ENCODE measurements at regions not wholly inside any gene's neighbourhood (a gene's known extent, or its start where the extent isn't known, plus 50 kb on each side); places are given as distances from the start of the nearest gene placed in this dataset.

DNA sequence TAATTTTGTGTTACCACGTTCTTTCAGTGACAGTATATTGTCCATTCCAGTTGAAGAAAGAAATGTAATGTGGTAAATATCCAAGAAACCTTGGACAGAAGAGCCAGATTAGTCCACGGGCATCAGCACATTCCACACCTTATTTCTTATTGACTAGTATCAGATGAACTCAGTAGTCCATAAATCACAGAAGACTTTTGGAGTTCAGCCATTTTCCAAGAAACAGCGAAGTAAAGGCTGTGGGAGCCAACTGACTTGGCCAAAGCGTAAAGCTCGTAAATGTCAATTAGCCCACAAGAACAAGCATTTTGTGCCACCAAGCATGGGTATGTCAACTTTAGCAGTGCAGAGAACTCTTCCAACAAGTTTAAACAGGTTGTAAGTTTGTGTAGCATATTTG, 60.2 kb upstream of the STARD4 start:
- Histone ChIP-seq H3K27ac (no peak overlapping the region), H3K4me2 (no peak overlapping the region), H4K20me1 (ENCODE audit: insufficient read depth) (no peaks in the 10 kb centered on the region), H3K4me1 (replicated peaks; ENCODE audit: insufficient read depth) (no peaks in the 10 kb centered on the region), H3K9me2 (ENCODE audit: insufficient read depth) (no peaks in the 10 kb centered on the region), H3F3A (ENCODE audit: insufficient read depth, low read depth) (no peaks in the 10 kb centered on the region), H3K4me3 (no peak overlapping the region), H2AFZ (no peak overlapping the region), H3K9me3 (ENCODE audit: insufficient read depth, low read depth) (no peaks in the 10 kb centered on the region), H3K79me2 (ENCODE audit: low read depth) (no peaks in the 10 kb centered on the region), H3K36me3 (ENCODE audit: low read depth) (no peaks in the 10 kb centered on the region), H3K27me3 (ENCODE audit: insufficient read depth, low read depth) (no peaks in the 10 kb centered on the region)
- CTCF ChIA-PET, result no interaction called here
- DNase-seq, result no peak
- TF ChIP-seq, protein P1, sequence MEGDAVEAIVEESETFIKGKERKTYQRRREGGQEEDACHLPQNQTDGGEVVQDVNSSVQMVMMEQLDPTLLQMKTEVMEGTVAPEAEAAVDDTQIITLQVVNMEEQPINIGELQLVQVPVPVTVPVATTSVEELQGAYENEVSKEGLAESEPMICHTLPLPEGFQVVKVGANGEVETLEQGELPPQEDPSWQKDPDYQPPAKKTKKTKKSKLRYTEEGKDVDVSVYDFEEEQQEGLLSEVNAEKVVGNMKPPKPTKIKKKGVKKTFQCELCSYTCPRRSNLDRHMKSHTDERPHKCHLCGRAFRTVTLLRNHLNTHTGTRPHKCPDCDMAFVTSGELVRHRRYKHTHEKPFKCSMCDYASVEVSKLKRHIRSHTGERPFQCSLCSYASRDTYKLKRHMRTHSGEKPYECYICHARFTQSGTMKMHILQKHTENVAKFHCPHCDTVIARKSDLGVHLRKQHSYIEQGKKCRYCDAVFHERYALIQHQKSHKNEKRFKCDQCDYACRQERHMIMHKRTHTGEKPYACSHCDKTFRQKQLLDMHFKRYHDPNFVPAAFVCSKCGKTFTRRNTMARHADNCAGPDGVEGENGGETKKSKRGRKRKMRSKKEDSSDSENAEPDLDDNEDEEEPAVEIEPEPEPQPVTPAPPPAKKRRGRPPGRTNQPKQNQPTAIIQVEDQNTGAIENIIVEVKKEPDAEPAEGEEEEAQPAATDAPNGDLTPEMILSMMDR (conservative IDR thresholded peaks at IDR 0.05), result no peak
- TF ChIP-seq EZH2 (IDR thresholded peaks at IDR 0.05; ENCODE audit: low read depth), result no peak
- POLR2A ChIA-PET (ENCODE audit: unreplicated experiment), result no interaction called here
- intact Hi-C loops (cut with micrococcal nuclease; ENCODE audit: unreplicated experiment), result no loop called here
- BruUV-seq (replicated peaks), result no TSS peak

- no peaks in the 10 kb centered on the region for H3K36me3 ChIP-seq (ENCODE audit: low read depth)
- no peaks in the 10 kb centered on the region for H3K9me2 ChIP-seq (ENCODE audit: insufficient read depth)
- H3K79me2 ChIP-seq (ENCODE audit: low read depth), result no peaks in the 10 kb centered on the region
- intact Hi-C loops (cut with micrococcal nuclease; ENCODE audit: unreplicated experiment), result no loop called here
- H3F3A ChIP-seq (ENCODE audit: insufficient read depth, low read depth), result no peaks in the 10 kb centered on the region
- CTCF ChIA-PET, result no interaction called here
- no peak overlapping the region for H3K4me2 ChIP-seq
- H3K27ac ChIP-seq, result no peak overlapping the region
- TF ChIP-seq, protein P1 (conservative IDR thresholded peaks at IDR 0.05), result no peak
- no peak for TF ChIP-seq EZH2 (IDR thresholded peaks at IDR 0.05; ENCODE audit: low read depth)
- no TSS peak for BruUV-seq (replicated peaks)
- no peak overlapping the region for H2AFZ ChIP-seq
- POLR2A ChIA-PET (ENCODE audit: unreplicated experiment), result no interaction called here
- H3K9me3 ChIP-seq (ENCODE audit: insufficient read depth, low read depth), result no peaks in the 10 kb centered on the region
- H3K4me3 ChIP-seq, result no peak overlapping the region
- DNase-seq, result no peak
- no peaks in the 10 kb centered on the region for H3K27me3 ChIP-seq (ENCODE audit: insufficient read depth, low read depth)
- no peaks in the 10 kb centered on the region for H4K20me1 ChIP-seq (ENCODE audit: insufficient read depth)
- no peaks in the 10 kb centered on the region for H3K4me1 ChIP-seq (replicated peaks; ENCODE audit: insufficient read depth)
Measured at GRCh38 chr5:111563031-111563822, 50.9 kb upstream of the STARD4 start.

DNA sequence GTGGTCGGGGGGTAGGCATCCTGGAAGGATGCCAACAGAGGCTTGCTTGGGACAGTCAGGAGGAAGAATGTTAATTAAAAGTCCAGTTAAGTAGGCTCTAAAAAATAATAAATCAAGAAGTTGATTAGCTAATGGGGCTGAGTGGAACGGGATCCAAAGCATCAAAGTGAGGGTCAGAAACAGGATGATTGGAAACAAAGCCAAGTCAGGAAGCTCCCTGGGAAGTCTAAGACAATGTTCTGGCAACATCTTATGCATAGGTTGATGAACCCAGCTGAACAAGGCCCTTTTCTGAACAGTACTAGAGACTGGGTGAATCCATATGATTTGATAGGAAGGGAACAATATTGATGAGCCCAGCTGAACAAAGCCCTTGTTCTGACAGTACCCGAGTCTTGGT, 50.2 kb upstream of the STARD4 start:
- H2AFZ ChIP-seq, result no peak overlapping the region
- no TSS peak for BruUV-seq (replicated peaks)
- H4K20me1 ChIP-seq (ENCODE audit: insufficient read depth), result no peaks in the 10 kb centered on the region
- H3K27me3 ChIP-seq (ENCODE audit: insufficient read depth, low read depth), result no peaks in the 10 kb centered on the region
- no peaks in the 10 kb centered on the region for H3K79me2 ChIP-seq (ENCODE audit: low read depth)
- no peak overlapping the region for H3K27ac ChIP-seq
- no peak overlapping the region for H3K4me3 ChIP-seq
- no peaks in the 10 kb centered on the region for H3K9me3 ChIP-seq (ENCODE audit: insufficient read depth, low read depth)
- H3K4me1 ChIP-seq (replicated peaks; ENCODE audit: insufficient read depth), result no peaks in the 10 kb centered on the region
- H3K4me2 ChIP-seq, result no peak overlapping the region
- DNase-seq, result no peak
- H3F3A ChIP-seq (ENCODE audit: insufficient read depth, low read depth), result no peaks in the 10 kb centered on the region
- no peaks in the 10 kb centered on the region for H3K9me2 ChIP-seq (ENCODE audit: insufficient read depth)
- intact Hi-C loops (cut with micrococcal nuclease; ENCODE audit: unreplicated experiment), result no loop called here
- no peaks in the 10 kb centered on the region for H3K36me3 ChIP-seq (ENCODE audit: low read depth)
- ChIA-PET POLR2A (ENCODE audit: unreplicated experiment) (no interaction called here), CTCF (no interaction called here)
- no peak for TF ChIP-seq EZH2 (IDR thresholded peaks at IDR 0.05; ENCODE audit: low read depth)
- TF ChIP-seq, protein P1 (conservative IDR thresholded peaks at IDR 0.05), result no peak
